ENCODE measurements at regions not wholly inside any gene's neighbourhood (a gene's known extent, or its start where the extent isn't known, plus 50 kb on each side); places are given as distances from the start of the nearest gene placed in this dataset.

- TF ChIP-seq CTCF (IDR thresholded peaks at IDR 0.05) (no peak), EZH2phosphoT487 (IDR thresholded peaks at IDR 0.05) (no peak)
These were observed 694.4 kb downstream of the LTN1 start for GRCh38 chr21:28298251-28298672.
